ENCODE measurements at regions not wholly inside any gene's neighbourhood (a gene's known extent, or its start where the extent isn't known, plus 50 kb on each side); places are given as distances from the start of the nearest gene placed in this dataset.

DNA sequence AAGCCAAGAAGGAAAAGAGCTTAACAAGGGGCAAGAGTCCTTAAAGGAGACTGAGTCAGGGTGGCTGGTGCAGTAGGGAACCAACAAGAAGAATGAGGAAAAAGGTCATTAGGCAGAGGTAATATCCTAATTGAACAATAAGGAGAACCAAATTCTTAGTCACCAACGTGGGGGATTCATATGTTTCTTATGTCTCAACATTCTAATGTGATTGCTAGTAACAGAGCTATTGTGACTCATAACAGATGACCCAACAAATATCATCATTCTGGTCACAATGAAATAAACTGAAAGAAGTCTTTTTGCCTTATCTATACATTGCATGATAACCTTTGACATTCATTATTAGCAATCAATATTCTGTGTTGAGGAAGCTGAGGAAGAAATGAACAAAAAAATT, 101.6 kb downstream of the RAP2A start:
- TF ChIP-seq, protein P1, sequence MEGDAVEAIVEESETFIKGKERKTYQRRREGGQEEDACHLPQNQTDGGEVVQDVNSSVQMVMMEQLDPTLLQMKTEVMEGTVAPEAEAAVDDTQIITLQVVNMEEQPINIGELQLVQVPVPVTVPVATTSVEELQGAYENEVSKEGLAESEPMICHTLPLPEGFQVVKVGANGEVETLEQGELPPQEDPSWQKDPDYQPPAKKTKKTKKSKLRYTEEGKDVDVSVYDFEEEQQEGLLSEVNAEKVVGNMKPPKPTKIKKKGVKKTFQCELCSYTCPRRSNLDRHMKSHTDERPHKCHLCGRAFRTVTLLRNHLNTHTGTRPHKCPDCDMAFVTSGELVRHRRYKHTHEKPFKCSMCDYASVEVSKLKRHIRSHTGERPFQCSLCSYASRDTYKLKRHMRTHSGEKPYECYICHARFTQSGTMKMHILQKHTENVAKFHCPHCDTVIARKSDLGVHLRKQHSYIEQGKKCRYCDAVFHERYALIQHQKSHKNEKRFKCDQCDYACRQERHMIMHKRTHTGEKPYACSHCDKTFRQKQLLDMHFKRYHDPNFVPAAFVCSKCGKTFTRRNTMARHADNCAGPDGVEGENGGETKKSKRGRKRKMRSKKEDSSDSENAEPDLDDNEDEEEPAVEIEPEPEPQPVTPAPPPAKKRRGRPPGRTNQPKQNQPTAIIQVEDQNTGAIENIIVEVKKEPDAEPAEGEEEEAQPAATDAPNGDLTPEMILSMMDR (IDR thresholded peaks at IDR 0.05) = no peak
- TF ChIP-seq EP300 (IDR thresholded peaks at IDR 0.05) = no peak
